Osteocyte (in vitro differentiated cells): ENCODE measurements at regions not wholly inside any gene's neighbourhood (a gene's known extent, or its start where the extent isn't known, plus 50 kb on each side); places are given as distances from the start of the nearest gene placed in this dataset.

Experiments used
- DNase-seq: peaks from one replicate; pipeline ENCODE4 v3.0.0; 2021; ENCODE audit warnings: mixed read lengths; ENCODE audit not compliant: unreplicated experiment; ENCODE audit errors: extremely low spot score
- H3K27ac Mint-ChIP-seq: one replicate; pipeline ENCODE4 v1.8.0; 2021; ENCODE audit warnings: mild to moderate bottlenecking, mixed read lengths; ENCODE audit not compliant: unreplicated experiment
- H3K27me3 Mint-ChIP-seq: one replicate; pipeline ENCODE4 v1.8.0; 2021; ENCODE audit warnings: mixed read lengths; ENCODE audit not compliant: unreplicated experiment
- H3K36me3 Mint-ChIP-seq: one replicate; pipeline ENCODE4 v1.8.0; 2021; ENCODE audit warnings: mixed read lengths; ENCODE audit not compliant: unreplicated experiment
- H3K4me1 Mint-ChIP-seq: one replicate; pipeline ENCODE4 v1.8.0; 2021; ENCODE audit warnings: mixed read lengths; ENCODE audit not compliant: unreplicated experiment
- H3K4me3 Mint-ChIP-seq: one replicate; pipeline ENCODE4 v1.8.0; 2021; ENCODE audit warnings: mild to moderate bottlenecking, moderate library complexity, mixed read lengths; ENCODE audit not compliant: unreplicated experiment
- H3K9me3 Mint-ChIP-seq: one replicate; pipeline ENCODE4 v1.8.0; 2021; ENCODE audit warnings: mixed read lengths; ENCODE audit not compliant: unreplicated experiment
- TF ChIP-seq, protein P1 (sequence below): fragments of 200-600 bp; sonication (generic); IDR thresholded peaks from 2 replicates; pipeline ENCODE4 v1.5.0; 2021; ENCODE audit warnings: antibody characterized with exemption, mild to moderate bottlenecking, moderate library complexity

DNA sequence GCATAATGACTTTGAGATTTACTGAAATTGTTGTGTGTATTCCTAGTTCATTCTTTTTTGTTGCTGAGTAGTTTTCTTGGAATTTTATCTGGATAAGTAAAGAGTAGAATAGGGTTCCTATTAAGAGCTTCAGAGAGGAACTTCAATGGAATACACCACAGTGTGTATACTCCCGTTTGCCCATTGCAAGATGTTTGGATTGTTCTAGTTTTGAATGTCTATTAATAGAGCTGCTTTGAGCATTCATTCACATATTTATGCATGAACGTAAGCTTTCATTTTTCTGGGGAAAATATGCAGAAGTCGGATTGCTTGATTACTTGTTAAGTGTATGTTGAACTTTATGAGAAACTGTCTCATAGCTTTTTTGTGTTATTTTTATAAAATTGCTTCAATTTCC, 580.5 kb downstream of the OTOL1 start:
- TF ChIP-seq, protein P1, sequence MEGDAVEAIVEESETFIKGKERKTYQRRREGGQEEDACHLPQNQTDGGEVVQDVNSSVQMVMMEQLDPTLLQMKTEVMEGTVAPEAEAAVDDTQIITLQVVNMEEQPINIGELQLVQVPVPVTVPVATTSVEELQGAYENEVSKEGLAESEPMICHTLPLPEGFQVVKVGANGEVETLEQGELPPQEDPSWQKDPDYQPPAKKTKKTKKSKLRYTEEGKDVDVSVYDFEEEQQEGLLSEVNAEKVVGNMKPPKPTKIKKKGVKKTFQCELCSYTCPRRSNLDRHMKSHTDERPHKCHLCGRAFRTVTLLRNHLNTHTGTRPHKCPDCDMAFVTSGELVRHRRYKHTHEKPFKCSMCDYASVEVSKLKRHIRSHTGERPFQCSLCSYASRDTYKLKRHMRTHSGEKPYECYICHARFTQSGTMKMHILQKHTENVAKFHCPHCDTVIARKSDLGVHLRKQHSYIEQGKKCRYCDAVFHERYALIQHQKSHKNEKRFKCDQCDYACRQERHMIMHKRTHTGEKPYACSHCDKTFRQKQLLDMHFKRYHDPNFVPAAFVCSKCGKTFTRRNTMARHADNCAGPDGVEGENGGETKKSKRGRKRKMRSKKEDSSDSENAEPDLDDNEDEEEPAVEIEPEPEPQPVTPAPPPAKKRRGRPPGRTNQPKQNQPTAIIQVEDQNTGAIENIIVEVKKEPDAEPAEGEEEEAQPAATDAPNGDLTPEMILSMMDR = no peak
- H3K9me3 Mint-ChIP-seq = no peaks in the 10 kb centered on the region
- H3K4me1 Mint-ChIP-seq = no peaks in the 10 kb centered on the region
- H3K27ac Mint-ChIP-seq = no peak overlapping the region
- no peak for DNase-seq
- no peaks in the 10 kb centered on the region for H3K36me3 Mint-ChIP-seq
- H3K4me3 Mint-ChIP-seq = no peak overlapping the region
- no peaks in the 10 kb centered on the region for H3K27me3 Mint-ChIP-seq

DNA sequence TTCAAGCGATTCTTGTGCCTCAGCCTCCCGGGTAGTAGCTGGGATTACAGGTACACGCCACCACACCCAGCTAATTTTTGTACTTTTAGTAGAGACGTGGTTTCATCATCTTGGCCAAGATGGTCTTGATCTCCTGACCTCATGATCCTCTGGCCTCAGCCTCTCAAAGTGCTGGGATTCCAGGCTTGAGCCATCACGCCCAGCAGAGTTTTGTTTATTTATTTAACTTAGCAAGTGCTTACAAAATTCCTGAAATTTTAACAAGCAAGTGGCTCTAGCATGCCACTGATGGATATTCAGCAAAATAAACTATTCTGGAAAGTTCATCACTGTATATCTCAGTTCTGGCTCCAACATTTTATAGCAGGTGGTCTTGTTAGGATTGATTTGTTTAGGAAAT, 585.9 kb downstream of the OTOL1 start:
- no peak for DNase-seq
- H3K27ac Mint-ChIP-seq = no peak overlapping the region
- H3K36me3 Mint-ChIP-seq = no peaks in the 10 kb centered on the region
- H3K9me3 Mint-ChIP-seq = no peaks in the 10 kb centered on the region
- H3K4me1 Mint-ChIP-seq = peaks cover 10% of the 10 kb centered on the region
- no peak overlapping the region for H3K4me3 Mint-ChIP-seq
- TF ChIP-seq, protein P1 = no peak
- H3K27me3 Mint-ChIP-seq = no peaks in the 10 kb centered on the region

DNA sequence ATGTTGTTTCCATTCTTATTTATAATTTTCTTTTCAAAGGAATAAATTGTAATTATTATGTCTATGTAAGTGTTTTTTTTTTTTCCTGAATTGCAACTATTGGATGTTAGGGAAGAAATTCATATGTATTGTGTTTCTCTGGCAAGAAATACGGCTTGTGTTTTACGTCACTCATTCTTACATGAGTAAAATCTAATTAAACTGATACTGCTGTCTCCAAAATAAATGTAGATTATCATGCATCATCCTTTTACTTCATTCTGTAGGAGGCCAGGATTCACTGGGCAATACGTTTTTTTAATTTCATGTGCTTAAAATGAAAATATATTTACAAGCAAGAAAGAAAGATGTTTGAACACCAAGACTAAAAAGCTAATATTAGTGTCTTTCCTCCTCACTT, 590.8 kb downstream of the OTOL1 start:
- no peaks in the 10 kb centered on the region for H3K36me3 Mint-ChIP-seq
- TF ChIP-seq, protein P1 = no peak
- DNase-seq = no peak
- peaks cover 7% of the 10 kb centered on the region for H3K9me3 Mint-ChIP-seq
- peaks cover 10% of the 10 kb centered on the region for H3K4me1 Mint-ChIP-seq
- no peak overlapping the region for H3K4me3 Mint-ChIP-seq
- H3K27me3 Mint-ChIP-seq = no peaks in the 10 kb centered on the region
- no peak overlapping the region for H3K27ac Mint-ChIP-seq

DNA sequence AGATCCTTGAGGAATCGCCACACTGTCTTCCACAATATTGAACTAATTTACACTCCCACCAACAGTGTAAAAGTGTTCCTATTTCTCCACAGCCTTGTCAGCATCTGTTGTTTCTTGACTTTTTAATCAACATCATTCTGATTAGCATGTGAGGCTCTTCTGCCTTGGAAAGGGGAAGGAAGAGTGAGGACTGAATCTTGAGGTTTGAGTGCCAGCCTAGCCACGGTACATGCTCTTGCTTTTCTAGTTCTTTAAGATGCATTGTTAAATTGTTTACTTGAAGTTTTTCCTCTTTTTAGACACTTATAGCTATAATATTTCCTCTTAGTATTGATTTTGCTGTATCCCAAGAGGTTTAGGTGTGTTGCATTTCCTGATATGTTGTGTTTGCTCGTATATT, 596.1 kb downstream of the OTOL1 start:
- Mint-ChIP-seq H3K4me3 (no peak overlapping the region), H3K4me1 (no peaks in the 10 kb centered on the region), H3K27me3 (no peaks in the 10 kb centered on the region), H3K36me3 (no peaks in the 10 kb centered on the region), H3K27ac (no peak overlapping the region), H3K9me3 (peaks cover 18% of the 10 kb centered on the region)
- TF ChIP-seq, protein P1 = no peak
- DNase-seq = no peak

DNA sequence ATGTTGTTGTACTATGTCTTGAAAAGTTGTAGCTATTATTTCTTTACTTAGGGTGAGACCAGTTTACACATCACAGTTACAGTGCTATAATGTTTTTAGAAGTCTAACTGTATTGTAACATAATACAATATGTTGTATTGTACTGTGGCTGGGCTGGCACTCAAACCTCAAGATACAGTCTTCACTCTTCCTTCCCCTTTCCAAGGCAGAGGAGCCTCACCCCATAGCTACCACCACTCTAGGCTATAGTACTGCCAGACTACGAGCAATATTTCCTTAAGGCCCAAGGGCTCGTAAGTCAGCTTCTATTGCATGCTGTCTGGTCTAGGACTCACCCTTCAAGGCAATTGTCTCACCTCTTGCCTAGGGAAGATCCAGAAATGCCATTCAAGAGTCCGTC, 597.7 kb downstream of the OTOL1 start:
- Mint-ChIP-seq H3K27ac (no peak overlapping the region), H3K9me3 (peaks cover 18% of the 10 kb centered on the region), H3K4me1 (no peaks in the 10 kb centered on the region), H3K36me3 (no peaks in the 10 kb centered on the region), H3K27me3 (no peaks in the 10 kb centered on the region), H3K4me3 (no peak overlapping the region)
- TF ChIP-seq, protein P1 = no peak
- DNase-seq = no peak
